GM10248 (cell line): ENCODE measurements at regions not wholly inside any gene's neighbourhood (a gene's known extent, or its start where the extent isn't known, plus 50 kb on each side); places are given as distances from the start of the nearest gene placed in this dataset.
"Not testable (repeated sequence)": the region's sequence is repeated elsewhere in the genome, so short reads cannot be mapped to it uniquely, and the experiment has no call there.

Experiments
- CTCF ChIA-PET: fragments of 300-600 bp; sonication (Branson Sonifier 250); formaldehyde crosslinking; extraction: SDS; loops from one replicate; lab custom pipeline; 2021; ENCODE audit warnings: antibody characterized with exemption; lab: Yijun Ruan, JAX
- POLR2A ChIA-PET: fragments of 350-650 bp; sonication (Branson Sonifier 250); formaldehyde crosslinking; extraction: SDS; loops from one replicate; lab custom pipeline; 2020; ENCODE audit warnings: antibody characterized with exemption; lab: Yijun Ruan, JAX
- DNase-seq: peaks from one replicate; pipeline ENCODE4 v3.0.0; 2012; ENCODE audit errors: extremely low spot score
- CTCF ChIP-seq: IDR thresholded peaks from 2 replicates; pipeline ENCODE4 v1.5.1; 2012; ENCODE audit warnings: mild to moderate bottlenecking, low read depth; ENCODE audit errors: extremely low read depth, missing control alignments, control extremely low read depth

- TF ChIP-seq CTCF: no peak
- ChIA-PET POLR2A (no interaction called here), CTCF (no interaction called here)
- no peak for DNase-seq
Measured at GRCh38 chr5:16291474-16291873, 111.9 kb upstream of the MARCHF11 start.

- POLR2A ChIA-PET: no interaction called here
- no peak for DNase-seq
- CTCF ChIA-PET: no interaction called here
- TF ChIP-seq CTCF: no peak
Measured at GRCh38 chr5:16283791-16284190, 104.2 kb upstream of the MARCHF11 start.

- POLR2A ChIA-PET, DNase-seq, CTCF ChIA-PET: not testable (repeated sequence)
Measured at GRCh38 chr5:16276859-16277258, 97.3 kb upstream of the MARCHF11 start.

DNA sequence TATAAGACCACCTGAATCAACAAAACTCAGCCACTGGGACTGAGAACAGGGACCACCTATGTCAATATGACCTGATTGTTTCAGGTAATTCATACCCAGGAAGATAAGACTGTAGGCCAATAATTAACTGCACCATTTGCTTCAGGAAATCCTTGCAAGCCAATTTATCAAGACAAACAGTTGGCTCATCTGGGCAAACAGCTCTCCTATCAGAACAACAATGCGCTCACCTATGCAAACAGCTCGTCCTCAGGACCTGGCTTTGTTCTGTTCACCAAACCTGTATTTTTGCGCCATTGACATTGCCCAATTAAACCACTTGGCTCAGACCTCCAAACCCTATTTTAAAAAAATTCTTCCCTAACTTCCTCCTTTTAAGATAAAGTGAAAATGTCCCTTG lies 92.3 kb upstream of the MARCHF11 start:
- CTCF ChIA-PET: interaction anchor here (1.0 kb wide), 1 partner anchor 9 kb away, joined by 5 read pairs; no protein-coding TSS in a partner anchor
- TF ChIP-seq CTCF: no peak
- POLR2A ChIA-PET: no interaction called here
- DNase-seq: no peak

- CTCF ChIA-PET: no interaction called here
- no peak for TF ChIP-seq CTCF
Measured at GRCh38 chr5:16265141-16265540, 85.5 kb upstream of the MARCHF11 start.

DNA sequence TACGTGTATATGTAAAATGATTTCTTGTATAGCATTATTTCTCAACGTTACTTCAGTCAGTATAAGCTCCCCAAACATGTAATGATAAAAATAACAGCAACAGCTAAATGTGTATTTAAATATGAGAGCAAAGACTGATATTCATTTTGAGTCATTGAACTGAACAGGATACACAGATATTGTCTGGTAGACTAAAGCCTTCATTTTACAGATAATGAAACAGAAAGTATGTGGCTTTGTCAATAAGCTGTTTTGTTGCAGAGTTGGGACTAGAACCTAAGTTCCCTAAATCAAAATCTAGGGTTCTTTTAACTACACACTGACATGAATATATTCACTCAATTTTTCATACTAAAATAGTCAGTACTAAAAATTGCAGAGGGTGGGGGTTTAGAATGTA lies 80.4 kb upstream of the MARCHF11 start:
- CTCF ChIA-PET: no interaction called here
- no peak for DNase-seq
- POLR2A ChIA-PET: no interaction called here
- no peak for TF ChIP-seq CTCF

More at GRCh38 chr5:16265141-16265540, 85.5 kb upstream of the MARCHF11 start:
- POLR2A ChIA-PET: no interaction called here
- DNase-seq: no peak

GRCh38 chr5:16253856-16254255 lies 74.3 kb upstream of the MARCHF11 start:
- ChIA-PET POLR2A (no interaction called here), CTCF (no interaction called here)
- no peak for DNase-seq
- no peak for TF ChIP-seq CTCF
